ENCODE measurements at regions not wholly inside any gene's neighbourhood (a gene's known extent, or its start where the extent isn't known, plus 50 kb on each side); places are given as distances from the start of the nearest gene placed in this dataset.

DNA sequence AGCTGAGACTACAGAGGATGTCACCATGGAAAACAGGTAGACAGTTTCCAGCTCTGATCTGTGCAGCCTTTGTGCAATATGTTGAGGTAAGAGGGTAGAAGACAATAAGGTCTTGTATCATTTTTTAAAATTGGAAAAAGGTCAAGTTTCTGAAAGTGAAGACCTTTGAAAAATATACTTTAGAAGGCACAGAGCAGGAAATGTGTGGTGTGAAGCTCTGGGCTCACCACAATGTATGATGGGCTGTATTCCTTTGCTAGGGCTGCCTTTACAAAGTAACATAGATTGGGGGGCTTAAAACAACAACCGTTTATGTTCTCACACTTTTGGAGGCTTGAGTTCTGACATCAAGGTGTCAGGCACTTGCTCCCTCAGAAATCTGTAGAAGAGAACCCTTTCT is 514.3 kb upstream of the JARID2 start:
- Histone ChIP-seq H3K4me3 (no peak overlapping the region), H3K4me1 (no peaks in the 10 kb centered on the region), H3K27ac (replicated peaks) (no peak overlapping the region), H3K27me3 (ENCODE audit: low read depth) (no peaks in the 10 kb centered on the region), H3K9me3 (replicated peaks) (no peaks in the 10 kb centered on the region), H3K36me3 (no peaks in the 10 kb centered on the region)
- no peak for DNase-seq
- intact Hi-C loops (cut with micrococcal nuclease) = no loop called here
- TF ChIP-seq, protein P1, sequence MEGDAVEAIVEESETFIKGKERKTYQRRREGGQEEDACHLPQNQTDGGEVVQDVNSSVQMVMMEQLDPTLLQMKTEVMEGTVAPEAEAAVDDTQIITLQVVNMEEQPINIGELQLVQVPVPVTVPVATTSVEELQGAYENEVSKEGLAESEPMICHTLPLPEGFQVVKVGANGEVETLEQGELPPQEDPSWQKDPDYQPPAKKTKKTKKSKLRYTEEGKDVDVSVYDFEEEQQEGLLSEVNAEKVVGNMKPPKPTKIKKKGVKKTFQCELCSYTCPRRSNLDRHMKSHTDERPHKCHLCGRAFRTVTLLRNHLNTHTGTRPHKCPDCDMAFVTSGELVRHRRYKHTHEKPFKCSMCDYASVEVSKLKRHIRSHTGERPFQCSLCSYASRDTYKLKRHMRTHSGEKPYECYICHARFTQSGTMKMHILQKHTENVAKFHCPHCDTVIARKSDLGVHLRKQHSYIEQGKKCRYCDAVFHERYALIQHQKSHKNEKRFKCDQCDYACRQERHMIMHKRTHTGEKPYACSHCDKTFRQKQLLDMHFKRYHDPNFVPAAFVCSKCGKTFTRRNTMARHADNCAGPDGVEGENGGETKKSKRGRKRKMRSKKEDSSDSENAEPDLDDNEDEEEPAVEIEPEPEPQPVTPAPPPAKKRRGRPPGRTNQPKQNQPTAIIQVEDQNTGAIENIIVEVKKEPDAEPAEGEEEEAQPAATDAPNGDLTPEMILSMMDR (IDR thresholded peaks at IDR 0.05; ENCODE audit: borderline replicate concordance) = no peak

DNA sequence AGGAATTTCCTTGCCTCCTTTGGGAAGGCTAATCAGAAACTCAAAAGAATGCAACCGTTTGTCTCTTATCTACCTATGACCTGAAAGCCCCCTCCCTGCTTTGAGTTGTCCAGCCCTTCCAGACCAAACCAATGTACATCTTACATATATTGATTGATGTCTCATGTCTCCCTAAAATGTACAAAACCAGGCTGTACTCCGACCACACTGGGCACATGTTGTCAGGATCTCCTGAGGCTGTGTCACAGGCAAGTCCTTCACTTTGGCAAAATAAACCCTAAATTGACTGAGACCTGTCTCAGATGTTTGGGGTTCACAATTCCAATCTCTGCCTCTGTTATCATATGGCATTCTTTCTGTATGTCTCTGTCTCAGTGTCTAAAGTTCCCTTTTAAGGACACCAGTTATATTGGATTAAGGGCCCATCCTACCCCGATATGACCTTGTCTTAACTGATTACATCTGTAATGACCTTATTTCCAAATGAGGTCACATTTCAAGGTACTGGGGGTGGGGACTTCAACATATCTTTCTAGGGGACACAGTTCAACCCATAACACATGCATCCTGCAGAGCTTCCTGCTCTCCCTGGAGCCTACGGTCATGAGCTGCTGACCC is 513.5 kb upstream of the JARID2 start:
- Histone ChIP-seq H3K9me3 (replicated peaks) (no peaks in the 10 kb centered on the region), H3K27ac (replicated peaks) (no peak overlapping the region), H3K36me3 (no peaks in the 10 kb centered on the region), H3K27me3 (ENCODE audit: low read depth) (no peaks in the 10 kb centered on the region), H3K4me1 (no peaks in the 10 kb centered on the region), H3K4me3 (no peak overlapping the region)
- DNase-seq = no peak
- TF ChIP-seq, protein P1 (IDR thresholded peaks at IDR 0.05; ENCODE audit: borderline replicate concordance) = no peak
- intact Hi-C loops (cut with micrococcal nuclease) = no loop called here

DNA sequence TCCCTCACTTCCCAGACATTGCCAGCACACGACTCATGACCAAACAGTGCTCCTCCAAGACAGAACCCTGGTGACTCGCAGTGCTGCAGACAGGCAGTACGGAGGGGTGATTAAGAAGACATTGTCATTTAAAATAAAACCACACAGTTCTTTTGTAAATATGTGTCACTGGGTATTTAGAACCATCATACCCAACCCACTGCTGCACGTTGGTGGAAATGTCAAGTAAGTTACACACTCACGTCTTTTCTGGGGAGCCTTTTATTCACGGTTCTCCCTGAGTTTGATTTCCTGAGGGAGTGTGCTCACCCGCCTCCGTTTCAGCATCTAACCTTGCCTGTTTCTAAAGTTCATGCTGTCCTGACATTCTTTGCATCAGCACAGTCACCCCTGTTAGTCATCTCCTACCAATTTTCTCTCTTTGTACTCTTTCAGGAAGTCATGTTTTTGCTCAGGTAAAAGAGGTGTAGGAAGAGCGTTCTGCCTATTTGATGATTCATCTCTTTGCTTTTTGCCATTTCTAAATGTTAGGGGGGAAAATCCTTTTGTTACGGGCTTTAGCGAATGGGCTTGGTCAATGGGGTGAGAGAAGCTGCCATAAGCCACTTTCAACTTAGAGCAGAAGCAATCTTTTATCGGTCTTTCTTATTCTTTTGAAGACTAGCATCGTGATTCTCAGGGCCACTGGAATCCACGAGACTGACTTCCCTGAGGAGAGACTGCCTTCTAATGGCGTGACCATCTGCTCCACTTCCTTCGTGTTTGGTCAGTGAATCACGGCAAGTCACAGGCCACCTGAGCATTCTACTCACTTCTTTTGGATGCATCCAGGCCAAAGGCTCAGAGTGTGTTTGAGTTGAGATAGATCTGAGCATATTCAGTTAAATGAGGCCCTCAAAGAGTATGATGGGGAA is 512.8 kb upstream of the JARID2 start:
- TF ChIP-seq, protein P1 (IDR thresholded peaks at IDR 0.05; ENCODE audit: borderline replicate concordance) = no peak
- no peaks in the 10 kb centered on the region for H3K27me3 ChIP-seq (ENCODE audit: low read depth)
- intact Hi-C loops (cut with micrococcal nuclease) = no loop called here
- DNase-seq = no peak
- no peaks in the 10 kb centered on the region for H3K4me1 ChIP-seq
- H3K27ac ChIP-seq (replicated peaks) = no peak overlapping the region
- no peaks in the 10 kb centered on the region for H3K36me3 ChIP-seq
- H3K4me3 ChIP-seq = no peak overlapping the region
- no peaks in the 10 kb centered on the region for H3K9me3 ChIP-seq (replicated peaks)

DNA sequence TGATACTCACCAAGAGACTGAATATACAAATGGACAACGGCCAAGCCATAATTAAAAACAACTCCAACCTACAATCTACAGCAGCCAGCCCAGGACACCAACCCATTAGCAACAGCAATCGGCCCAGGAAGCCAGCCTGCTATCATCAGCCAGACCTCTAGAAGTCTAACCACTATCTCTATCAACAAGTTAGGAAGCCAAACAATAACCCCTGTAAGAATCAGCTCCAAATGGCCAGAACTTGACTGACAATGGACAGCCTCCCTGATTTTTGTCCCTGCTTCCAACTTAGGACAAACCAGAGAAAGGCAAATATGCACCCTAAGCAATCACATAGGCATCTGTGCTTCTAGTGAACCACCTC is 511.8 kb upstream of the JARID2 start:
- Histone ChIP-seq H3K36me3 (no peaks in the 10 kb centered on the region), H3K9me3 (replicated peaks) (no peaks in the 10 kb centered on the region), H3K4me1 (peaks cover 6% of the 10 kb centered on the region), H3K4me3 (no peak overlapping the region), H3K27me3 (ENCODE audit: low read depth) (no peaks in the 10 kb centered on the region), H3K27ac (replicated peaks) (no peak overlapping the region)
- no peak for DNase-seq
- intact Hi-C loops (cut with micrococcal nuclease) = no loop called here
- TF ChIP-seq, protein P1 (IDR thresholded peaks at IDR 0.05; ENCODE audit: borderline replicate concordance) = no peak

DNA sequence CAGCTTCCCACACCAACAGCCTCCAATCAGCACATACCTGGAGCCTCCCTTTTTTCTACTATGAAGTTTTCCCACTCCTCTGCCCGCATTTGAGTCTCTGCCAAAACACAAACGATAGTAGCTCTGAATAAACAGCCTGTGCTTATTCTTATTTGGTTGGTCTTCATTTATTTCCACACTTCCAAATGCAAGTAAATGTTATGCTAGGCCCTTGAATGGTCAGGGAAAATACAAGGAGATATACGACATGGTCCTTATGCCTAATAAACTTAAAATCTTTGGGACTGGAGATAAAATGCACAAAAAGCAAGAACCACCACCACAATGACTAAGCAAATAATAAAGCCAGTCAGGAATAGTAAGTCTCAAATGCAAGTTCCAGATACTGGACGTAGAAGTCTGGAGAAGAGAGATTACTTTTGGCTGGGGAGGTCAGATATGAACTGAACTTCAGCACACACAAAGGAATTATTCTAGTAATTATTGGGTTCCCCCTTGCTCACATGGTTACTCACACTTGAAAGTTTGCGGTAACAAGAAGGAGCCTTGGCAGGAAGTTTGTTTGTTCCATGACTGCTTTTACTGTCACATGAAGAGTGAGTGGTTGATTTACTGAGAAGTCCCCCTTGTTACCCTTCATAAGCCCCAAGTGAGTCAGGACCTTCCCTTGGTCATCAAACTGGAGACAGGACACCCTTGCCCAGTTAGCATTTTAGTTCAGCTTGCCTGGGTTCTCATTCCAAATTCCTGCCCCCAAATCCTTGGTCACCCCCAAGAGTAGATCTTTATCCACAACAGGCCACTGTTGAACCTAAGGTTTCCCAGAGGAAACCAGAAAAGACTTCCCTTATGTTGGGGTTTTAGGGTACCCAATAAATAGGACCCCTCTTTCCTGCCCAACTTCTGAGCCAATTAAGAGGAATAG is 511.2 kb upstream of the JARID2 start:
- Histone ChIP-seq H3K27me3 (ENCODE audit: low read depth) (no peaks in the 10 kb centered on the region), H3K27ac (replicated peaks) (no peak overlapping the region), H3K4me3 (no peak overlapping the region), H3K9me3 (replicated peaks) (no peaks in the 10 kb centered on the region), H3K4me1 (peaks cover 7% of the 10 kb centered on the region), H3K36me3 (no peaks in the 10 kb centered on the region)
- no peak for DNase-seq
- intact Hi-C loops (cut with micrococcal nuclease) = no loop called here
- TF ChIP-seq, protein P1 (IDR thresholded peaks at IDR 0.05; ENCODE audit: borderline replicate concordance) = no peak
